ENCODE measurements at regions not wholly inside any gene's neighbourhood (a gene's known extent, or its start where the extent isn't known, plus 50 kb on each side); places are given as distances from the start of the nearest gene placed in this dataset.

DNA sequence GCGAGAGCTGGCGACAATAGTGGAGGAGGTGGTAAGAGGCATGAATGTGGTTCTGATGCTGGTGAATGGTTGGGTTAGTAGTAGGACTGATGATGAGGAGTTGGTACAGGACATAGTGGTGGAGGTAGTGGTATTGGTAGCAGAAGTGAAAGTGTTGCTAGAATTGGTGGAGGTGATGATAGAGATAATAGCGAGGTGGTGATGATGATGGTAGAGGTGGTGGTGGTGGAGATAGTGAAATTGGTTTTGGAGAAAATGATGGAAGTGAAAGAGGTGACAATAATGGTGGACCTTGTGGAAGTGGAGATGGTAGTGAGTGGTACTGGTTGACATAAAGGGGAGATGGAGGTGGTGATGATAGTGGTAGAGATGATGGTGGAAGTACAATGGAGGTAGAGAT lies 360.2 kb upstream of the JAG1 start (continued):
- TF ChIP-seq, protein P1, sequence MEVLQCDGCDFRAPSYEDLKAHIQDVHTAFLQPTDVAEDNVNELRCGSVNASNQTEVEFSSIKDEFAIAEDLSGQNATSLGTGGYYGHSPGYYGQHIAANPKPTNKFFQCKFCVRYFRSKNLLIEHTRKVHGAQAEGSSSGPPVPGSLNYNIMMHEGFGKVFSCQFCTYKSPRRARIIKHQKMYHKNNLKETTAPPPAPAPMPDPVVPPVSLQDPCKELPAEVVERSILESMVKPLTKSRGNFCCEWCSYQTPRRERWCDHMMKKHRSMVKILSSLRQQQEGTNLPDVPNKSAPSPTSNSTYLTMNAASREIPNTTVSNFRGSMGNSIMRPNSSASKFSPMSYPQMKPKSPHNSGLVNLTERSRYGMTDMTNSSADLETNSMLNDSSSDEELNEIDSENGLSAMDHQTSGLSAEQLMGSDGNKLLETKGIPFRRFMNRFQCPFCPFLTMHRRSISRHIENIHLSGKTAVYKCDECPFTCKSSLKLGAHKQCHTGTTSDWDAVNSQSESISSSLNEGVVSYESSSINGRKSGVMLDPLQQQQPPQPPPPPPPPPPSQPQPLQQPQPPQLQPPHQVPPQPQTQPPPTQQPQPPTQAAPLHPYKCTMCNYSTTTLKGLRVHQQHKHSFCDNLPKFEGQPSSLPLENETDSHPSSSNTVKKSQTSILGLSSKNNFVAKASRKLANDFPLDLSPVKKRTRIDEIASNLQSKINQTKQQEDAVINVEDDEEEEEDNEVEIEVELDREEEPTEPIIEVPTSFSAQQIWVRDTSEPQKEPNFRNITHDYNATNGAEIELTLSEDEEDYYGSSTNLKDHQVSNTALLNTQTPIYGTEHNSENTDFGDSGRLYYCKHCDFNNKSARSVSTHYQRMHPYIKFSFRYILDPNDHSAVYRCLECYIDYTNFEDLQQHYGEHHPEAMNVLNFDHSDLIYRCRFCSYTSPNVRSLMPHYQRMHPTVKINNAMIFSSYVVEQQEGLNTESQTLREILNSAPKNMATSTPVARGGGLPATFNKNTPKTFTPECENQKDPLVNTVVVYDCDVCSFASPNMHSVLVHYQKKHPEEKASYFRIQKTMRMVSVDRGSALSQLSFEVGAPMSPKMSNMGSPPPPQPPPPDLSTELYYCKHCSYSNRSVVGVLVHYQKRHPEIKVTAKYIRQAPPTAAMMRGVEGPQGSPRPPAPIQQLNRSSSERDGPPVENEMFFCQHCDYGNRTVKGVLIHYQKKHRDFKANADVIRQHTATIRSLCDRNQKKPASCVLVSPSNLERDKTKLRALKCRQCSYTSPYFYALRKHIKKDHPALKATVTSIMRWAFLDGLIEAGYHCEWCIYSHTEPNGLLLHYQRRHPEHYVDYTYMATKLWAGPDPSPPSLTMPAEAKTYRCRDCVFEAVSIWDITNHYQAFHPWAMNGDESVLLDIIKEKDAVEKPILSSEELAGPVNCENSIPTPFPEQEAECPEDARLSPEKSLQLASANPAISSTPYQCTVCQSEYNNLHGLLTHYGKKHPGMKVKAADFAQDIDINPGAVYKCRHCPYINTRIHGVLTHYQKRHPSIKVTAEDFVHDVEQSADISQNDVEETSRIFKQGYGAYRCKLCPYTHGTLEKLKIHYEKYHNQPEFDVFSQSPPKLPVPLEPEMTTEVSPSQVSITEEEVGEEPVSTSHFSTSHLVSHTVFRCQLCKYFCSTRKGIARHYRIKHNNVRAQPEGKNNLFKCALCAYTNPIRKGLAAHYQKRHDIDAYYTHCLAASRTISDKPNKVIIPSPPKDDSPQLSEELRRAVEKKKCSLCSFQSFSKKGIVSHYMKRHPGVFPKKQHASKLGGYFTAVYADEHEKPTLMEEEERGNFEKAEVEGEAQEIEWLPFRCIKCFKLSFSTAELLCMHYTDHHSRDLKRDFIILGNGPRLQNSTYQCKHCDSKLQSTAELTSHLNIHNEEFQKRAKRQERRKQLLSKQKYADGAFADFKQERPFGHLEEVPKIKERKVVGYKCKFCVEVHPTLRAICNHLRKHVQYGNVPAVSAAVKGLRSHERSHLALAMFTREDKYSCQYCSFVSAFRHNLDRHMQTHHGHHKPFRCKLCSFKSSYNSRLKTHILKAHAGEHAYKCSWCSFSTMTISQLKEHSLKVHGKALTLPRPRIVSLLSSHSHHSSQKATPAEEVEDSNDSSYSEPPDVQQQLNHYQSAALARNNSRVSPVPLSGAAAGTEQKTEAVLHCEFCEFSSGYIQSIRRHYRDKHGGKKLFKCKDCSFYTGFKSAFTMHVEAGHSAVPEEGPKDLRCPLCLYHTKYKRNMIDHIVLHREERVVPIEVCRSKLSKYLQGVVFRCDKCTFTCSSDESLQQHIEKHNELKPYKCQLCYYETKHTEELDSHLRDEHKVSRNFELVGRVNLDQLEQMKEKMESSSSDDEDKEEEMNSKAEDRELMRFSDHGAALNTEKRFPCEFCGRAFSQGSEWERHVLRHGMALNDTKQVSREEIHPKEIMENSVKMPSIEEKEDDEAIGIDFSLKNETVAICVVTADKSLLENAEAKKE (CRISPR knock-in tag; IDR thresholded peaks at IDR 0.05), result no peak
- TF ChIP-seq NANOG (IDR thresholded peaks at IDR 0.05; ENCODE audit: borderline replicate concordance), result no peak
- TF ChIP-seq, protein P2, sequence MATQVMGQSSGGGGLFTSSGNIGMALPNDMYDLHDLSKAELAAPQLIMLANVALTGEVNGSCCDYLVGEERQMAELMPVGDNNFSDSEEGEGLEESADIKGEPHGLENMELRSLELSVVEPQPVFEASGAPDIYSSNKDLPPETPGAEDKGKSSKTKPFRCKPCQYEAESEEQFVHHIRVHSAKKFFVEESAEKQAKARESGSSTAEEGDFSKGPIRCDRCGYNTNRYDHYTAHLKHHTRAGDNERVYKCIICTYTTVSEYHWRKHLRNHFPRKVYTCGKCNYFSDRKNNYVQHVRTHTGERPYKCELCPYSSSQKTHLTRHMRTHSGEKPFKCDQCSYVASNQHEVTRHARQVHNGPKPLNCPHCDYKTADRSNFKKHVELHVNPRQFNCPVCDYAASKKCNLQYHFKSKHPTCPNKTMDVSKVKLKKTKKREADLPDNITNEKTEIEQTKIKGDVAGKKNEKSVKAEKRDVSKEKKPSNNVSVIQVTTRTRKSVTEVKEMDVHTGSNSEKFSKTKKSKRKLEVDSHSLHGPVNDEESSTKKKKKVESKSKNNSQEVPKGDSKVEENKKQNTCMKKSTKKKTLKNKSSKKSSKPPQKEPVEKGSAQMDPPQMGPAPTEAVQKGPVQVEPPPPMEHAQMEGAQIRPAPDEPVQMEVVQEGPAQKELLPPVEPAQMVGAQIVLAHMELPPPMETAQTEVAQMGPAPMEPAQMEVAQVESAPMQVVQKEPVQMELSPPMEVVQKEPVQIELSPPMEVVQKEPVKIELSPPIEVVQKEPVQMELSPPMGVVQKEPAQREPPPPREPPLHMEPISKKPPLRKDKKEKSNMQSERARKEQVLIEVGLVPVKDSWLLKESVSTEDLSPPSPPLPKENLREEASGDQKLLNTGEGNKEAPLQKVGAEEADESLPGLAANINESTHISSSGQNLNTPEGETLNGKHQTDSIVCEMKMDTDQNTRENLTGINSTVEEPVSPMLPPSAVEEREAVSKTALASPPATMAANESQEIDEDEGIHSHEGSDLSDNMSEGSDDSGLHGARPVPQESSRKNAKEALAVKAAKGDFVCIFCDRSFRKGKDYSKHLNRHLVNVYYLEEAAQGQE (IDR thresholded peaks at IDR 0.05; ENCODE audit: unreplicated experiment), result no peak
- no peak for TF ChIP-seq CREB1 (CRISPR knock-in tag; IDR thresholded peaks at IDR 0.05; ENCODE audit: low read depth)

DNA sequence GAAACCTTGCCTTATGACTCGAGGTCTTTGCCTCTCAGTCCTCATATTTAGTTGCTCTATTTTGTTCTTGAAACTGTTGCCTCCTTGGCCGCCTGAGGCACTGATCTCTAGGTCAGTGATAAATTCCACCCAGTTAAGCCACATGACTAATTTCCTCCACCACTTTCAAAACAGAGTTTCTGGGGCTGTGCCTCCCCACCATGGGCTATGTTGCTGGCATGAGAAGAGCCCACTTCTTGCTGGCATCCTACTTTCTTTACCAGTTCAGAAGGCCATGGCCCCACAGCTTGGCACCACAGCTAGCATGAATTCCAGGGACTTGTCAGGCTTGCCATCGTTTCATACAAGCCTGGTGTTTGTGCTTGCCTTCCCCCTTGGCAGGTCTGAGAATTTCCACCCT lies 361.4 kb upstream of the JAG1 start:
- no peaks in the 10 kb centered on the region for H4K20me1 ChIP-seq (replicated peaks; ENCODE audit: insufficient read depth)
- H2AFZ ChIP-seq, result no peak overlapping the region
- Mint-ChIP-seq H3K9me3 (no peaks in the 10 kb centered on the region; the same call in 2 of the 3 replicates), H3K27ac (no peak overlapping the region), H3K4me1 (no peaks in the 10 kb centered on the region), H3K27me3 (ENCODE audit: insufficient read depth, low read depth, poor library complexity) (no peaks in the 10 kb centered on the region), H3K4me3 (no peak overlapping the region), H3K36me3 (ENCODE audit: low read depth) (no peaks in the 10 kb centered on the region)
- ATAC-seq, result no peak
- peaks cover 22% of the 10 kb centered on the region for H3K9me2 ChIP-seq (ENCODE audit: insufficient read depth)
- no peaks in the 10 kb centered on the region for H3K36me3 ChIP-seq (ENCODE audit: insufficient read depth)
- no peaks in the 10 kb centered on the region for H3F3A ChIP-seq (replicated peaks; ENCODE audit: low read depth)
- no peaks in the 10 kb centered on the region for H3K4me1 ChIP-seq (ENCODE audit: insufficient read depth)
- no peaks in the 10 kb centered on the region for H3K27me3 ChIP-seq (ENCODE audit: insufficient read depth)
- H3K27ac ChIP-seq (ENCODE audit: low read depth), result no peak overlapping the region
- H3K4me2 ChIP-seq, result no peak overlapping the region
- no peak for DNase-seq (ENCODE audit: low spot score)
- no peak overlapping the region for H3K4me3 ChIP-seq
- H3K79me2 ChIP-seq (replicated peaks; ENCODE audit: insufficient read depth), result no peaks in the 10 kb centered on the region
- TF ChIP-seq, protein P2 (IDR thresholded peaks at IDR 0.05; ENCODE audit: unreplicated experiment), result no peak
- TF ChIP-seq POLR2AphosphoS5 (IDR thresholded peaks at IDR 0.05; ENCODE audit: low read depth) (no peak), ZNF331 (CRISPR knock-in tag; IDR thresholded peaks at IDR 0.05; ENCODE audit: low read depth) (no peak), ZNF114 (CRISPR knock-in tag; IDR thresholded peaks at IDR 0.05) (no peak)
- TF ChIP-seq, protein P3, sequence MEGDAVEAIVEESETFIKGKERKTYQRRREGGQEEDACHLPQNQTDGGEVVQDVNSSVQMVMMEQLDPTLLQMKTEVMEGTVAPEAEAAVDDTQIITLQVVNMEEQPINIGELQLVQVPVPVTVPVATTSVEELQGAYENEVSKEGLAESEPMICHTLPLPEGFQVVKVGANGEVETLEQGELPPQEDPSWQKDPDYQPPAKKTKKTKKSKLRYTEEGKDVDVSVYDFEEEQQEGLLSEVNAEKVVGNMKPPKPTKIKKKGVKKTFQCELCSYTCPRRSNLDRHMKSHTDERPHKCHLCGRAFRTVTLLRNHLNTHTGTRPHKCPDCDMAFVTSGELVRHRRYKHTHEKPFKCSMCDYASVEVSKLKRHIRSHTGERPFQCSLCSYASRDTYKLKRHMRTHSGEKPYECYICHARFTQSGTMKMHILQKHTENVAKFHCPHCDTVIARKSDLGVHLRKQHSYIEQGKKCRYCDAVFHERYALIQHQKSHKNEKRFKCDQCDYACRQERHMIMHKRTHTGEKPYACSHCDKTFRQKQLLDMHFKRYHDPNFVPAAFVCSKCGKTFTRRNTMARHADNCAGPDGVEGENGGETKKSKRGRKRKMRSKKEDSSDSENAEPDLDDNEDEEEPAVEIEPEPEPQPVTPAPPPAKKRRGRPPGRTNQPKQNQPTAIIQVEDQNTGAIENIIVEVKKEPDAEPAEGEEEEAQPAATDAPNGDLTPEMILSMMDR (conservative IDR thresholded peaks at IDR 0.05; ENCODE audit: low read depth in 2 of 2), result no peak
- TF ChIP-seq, protein P4, sequence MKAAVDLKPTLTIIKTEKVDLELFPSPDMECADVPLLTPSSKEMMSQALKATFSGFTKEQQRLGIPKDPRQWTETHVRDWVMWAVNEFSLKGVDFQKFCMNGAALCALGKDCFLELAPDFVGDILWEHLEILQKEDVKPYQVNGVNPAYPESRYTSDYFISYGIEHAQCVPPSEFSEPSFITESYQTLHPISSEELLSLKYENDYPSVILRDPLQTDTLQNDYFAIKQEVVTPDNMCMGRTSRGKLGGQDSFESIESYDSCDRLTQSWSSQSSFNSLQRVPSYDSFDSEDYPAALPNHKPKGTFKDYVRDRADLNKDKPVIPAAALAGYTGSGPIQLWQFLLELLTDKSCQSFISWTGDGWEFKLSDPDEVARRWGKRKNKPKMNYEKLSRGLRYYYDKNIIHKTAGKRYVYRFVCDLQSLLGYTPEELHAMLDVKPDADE (IDR thresholded peaks at IDR 0.05), result no peak

All from GM23338 (cell line).